ENCODE measurements at regions not wholly inside any gene's neighbourhood (a gene's known extent, or its start where the extent isn't known, plus 50 kb on each side); places are given as distances from the start of the nearest gene placed in this dataset.

- DNase-seq (ENCODE audit: low read depth in 1 of 2, low spot score in 1 of 2) = no peak
- Histone ChIP-seq H3K27me3 (ENCODE audit: insufficient read depth, poor library complexity, severe bottlenecking) (no peaks in the 10 kb centered on the region), H3K4me3 (replicated peaks; ENCODE audit: insufficient read depth, low read length) (no peak overlapping the region), H3K27ac (replicated peaks) (no peak overlapping the region)
- TF ChIP-seq, protein P1, sequence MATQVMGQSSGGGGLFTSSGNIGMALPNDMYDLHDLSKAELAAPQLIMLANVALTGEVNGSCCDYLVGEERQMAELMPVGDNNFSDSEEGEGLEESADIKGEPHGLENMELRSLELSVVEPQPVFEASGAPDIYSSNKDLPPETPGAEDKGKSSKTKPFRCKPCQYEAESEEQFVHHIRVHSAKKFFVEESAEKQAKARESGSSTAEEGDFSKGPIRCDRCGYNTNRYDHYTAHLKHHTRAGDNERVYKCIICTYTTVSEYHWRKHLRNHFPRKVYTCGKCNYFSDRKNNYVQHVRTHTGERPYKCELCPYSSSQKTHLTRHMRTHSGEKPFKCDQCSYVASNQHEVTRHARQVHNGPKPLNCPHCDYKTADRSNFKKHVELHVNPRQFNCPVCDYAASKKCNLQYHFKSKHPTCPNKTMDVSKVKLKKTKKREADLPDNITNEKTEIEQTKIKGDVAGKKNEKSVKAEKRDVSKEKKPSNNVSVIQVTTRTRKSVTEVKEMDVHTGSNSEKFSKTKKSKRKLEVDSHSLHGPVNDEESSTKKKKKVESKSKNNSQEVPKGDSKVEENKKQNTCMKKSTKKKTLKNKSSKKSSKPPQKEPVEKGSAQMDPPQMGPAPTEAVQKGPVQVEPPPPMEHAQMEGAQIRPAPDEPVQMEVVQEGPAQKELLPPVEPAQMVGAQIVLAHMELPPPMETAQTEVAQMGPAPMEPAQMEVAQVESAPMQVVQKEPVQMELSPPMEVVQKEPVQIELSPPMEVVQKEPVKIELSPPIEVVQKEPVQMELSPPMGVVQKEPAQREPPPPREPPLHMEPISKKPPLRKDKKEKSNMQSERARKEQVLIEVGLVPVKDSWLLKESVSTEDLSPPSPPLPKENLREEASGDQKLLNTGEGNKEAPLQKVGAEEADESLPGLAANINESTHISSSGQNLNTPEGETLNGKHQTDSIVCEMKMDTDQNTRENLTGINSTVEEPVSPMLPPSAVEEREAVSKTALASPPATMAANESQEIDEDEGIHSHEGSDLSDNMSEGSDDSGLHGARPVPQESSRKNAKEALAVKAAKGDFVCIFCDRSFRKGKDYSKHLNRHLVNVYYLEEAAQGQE (IDR thresholded peaks at IDR 0.05; ENCODE audit: insufficient replicate concordance, low read depth) = no peak
- TF ChIP-seq GABPA (IDR thresholded peaks at IDR 0.05; ENCODE audit: low read depth) (no peak), SPI1 (IDR thresholded peaks at IDR 0.05; ENCODE audit: borderline replicate concordance, low read depth) (no peak), CTCF (IDR thresholded peaks at IDR 0.05; ENCODE audit: insufficient read depth, low read length) (no peak), POLR2AphosphoS5 (IDR thresholded peaks at IDR 0.05; ENCODE audit: low read depth) (no peak)
Measured at GRCh38 chr5:91494447-91494996, 111.4 kb upstream of the ARRDC3 start.

DNA sequence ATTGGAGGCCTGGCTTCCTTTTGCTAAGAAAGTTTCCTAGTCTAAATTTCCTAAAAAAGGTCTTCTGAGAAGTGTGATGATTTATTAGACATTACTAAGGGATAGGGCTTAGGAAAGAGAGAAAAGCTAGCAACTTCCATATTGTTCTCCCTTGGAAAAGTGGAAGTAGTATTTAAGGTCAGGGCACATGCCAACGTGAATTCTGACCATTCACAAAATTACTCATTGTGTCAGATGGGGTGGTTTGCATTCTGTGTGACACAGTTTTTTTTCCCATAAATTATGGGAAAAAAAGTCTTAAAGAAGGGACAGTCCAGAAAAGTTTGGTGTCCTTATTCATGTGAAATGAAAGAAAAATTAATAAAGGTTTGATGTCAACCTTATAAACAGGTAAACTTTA, 110.0 kb upstream of the ARRDC3 start:
- no peak for TF ChIP-seq SPI1 (IDR thresholded peaks at IDR 0.05; ENCODE audit: borderline replicate concordance, low read depth)
- no peak for TF ChIP-seq GABPA (IDR thresholded peaks at IDR 0.05; ENCODE audit: low read depth)
- Histone ChIP-seq H3K4me3 (replicated peaks; ENCODE audit: insufficient read depth, low read length) (no peak overlapping the region), H3K27me3 (ENCODE audit: insufficient read depth, poor library complexity, severe bottlenecking) (no peaks in the 10 kb centered on the region), H3K27ac (replicated peaks) (no peak overlapping the region)
- DNase-seq (ENCODE audit: low read depth in 1 of 2, low spot score in 1 of 2) = no peak

- TF ChIP-seq, protein P1 (IDR thresholded peaks at IDR 0.05; ENCODE audit: insufficient replicate concordance, low read depth) = no peak
- TF ChIP-seq CTCF (IDR thresholded peaks at IDR 0.05; ENCODE audit: insufficient read depth, low read length) = no peak
- TF ChIP-seq POLR2AphosphoS5 (IDR thresholded peaks at IDR 0.05; ENCODE audit: low read depth) = no peak
- TF ChIP-seq SPI1 (IDR thresholded peaks at IDR 0.05; ENCODE audit: borderline replicate concordance, low read depth) = no peak
- TF ChIP-seq GABPA (IDR thresholded peaks at IDR 0.05; ENCODE audit: low read depth) = no peak
- Histone ChIP-seq H3K27me3 (ENCODE audit: insufficient read depth, poor library complexity, severe bottlenecking) (no peaks in the 10 kb centered on the region), H3K27ac (replicated peaks) (no peak overlapping the region), H3K4me3 (replicated peaks; ENCODE audit: insufficient read depth, low read length) (no peak overlapping the region)
- DNase-seq (ENCODE audit: low read depth in 1 of 2, low spot score in 1 of 2) = no peak
Measured at GRCh38 chr5:91491229-91491628, 108.1 kb upstream of the ARRDC3 start.

DNA sequence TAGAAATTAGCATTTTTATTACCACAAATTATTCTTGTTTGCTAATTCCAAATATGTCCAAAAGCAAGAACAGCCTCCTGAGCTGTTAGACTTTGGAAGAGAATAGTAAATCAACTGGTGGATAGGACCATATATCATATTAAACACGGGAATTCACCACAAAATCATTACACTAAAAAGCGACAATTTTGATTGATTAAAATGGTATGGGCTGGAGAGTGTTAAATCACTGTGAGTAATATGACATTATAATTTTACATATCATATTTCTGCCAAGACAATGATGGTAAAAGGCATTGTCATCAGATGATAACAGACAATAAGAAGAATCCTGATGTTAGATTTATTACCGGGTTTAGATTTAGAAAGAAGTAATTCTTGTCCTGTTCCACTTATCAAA, 107.2 kb upstream of the ARRDC3 start:
- no peak for TF ChIP-seq SPI1 (IDR thresholded peaks at IDR 0.05; ENCODE audit: borderline replicate concordance, low read depth)
- TF ChIP-seq, protein P1 (IDR thresholded peaks at IDR 0.05; ENCODE audit: insufficient replicate concordance, low read depth) = no peak
- TF ChIP-seq CTCF (IDR thresholded peaks at IDR 0.05; ENCODE audit: insufficient read depth, low read length) = no peak
- TF ChIP-seq POLR2AphosphoS5 (IDR thresholded peaks at IDR 0.05; ENCODE audit: low read depth) = no peak
- no peak for TF ChIP-seq GABPA (IDR thresholded peaks at IDR 0.05; ENCODE audit: low read depth)
- H3K4me3 ChIP-seq (replicated peaks; ENCODE audit: insufficient read depth, low read length) = no peak overlapping the region
- no peak for DNase-seq (ENCODE audit: low read depth in 1 of 2, low spot score in 1 of 2)
- no peak overlapping the region for H3K27ac ChIP-seq (replicated peaks)
- no peaks in the 10 kb centered on the region for H3K27me3 ChIP-seq (ENCODE audit: insufficient read depth, poor library complexity, severe bottlenecking)

Measured in HL-60 (cell line).